Neutrophil (primary cell): ENCODE measurements at regions not wholly inside any gene's neighbourhood (a gene's known extent, or its start where the extent isn't known, plus 50 kb on each side); places are given as distances from the start of the nearest gene placed in this dataset.

Experiments used
- H3K27ac ChIP-seq: fragments of 200-600 bp; sonication (generic); 2 replicates; pipeline ENCODE4 v1.5.1; 2016; ENCODE audit warnings: mild to moderate bottlenecking, moderate library complexity
- H3K27me3 ChIP-seq: fragments of 200-600 bp; sonication (generic); 2 replicates; pipeline ENCODE4 v1.6.0; 2016; ENCODE audit warnings: mild to moderate bottlenecking
- H3K36me3 ChIP-seq: fragments of 200-600 bp; sonication (generic); 2 replicates; pipeline ENCODE4 v1.5.1; 2017
- H3K4me1 ChIP-seq, 2 experiments: fragments of 200-600 bp in 1 of 2; sonication (generic) in 1 of 2; 1 replicate in 1 of 2; 2 replicates in 1 of 2; pipeline versions ENCODE4 v1.5.1 to v1.6.1; 2013 to 2016; ENCODE audit warnings: low read depth in 1 of 2, low read length in 1 of 2, mild to moderate bottlenecking in 1 of 2, moderate library complexity in 1 of 2; ENCODE audit not compliant: control insufficient read depth in 1 of 2, insufficient read depth in 1 of 2
- H3K4me3 ChIP-seq, 2 experiments: fragments of 200-600 bp in 1 of 2; sonication (generic) in 1 of 2; 1 replicate in 1 of 2; 2 replicates in 1 of 2; pipeline ENCODE4 v1.5.1; 2013 to 2016; ENCODE audit warnings: low read depth in 1 of 2, low read length in 1 of 2, mild to moderate bottlenecking in 1 of 2, moderate library complexity in 1 of 2
- H3K9me3 ChIP-seq: fragments of 200-600 bp; sonication (generic); 2 replicates; pipeline ENCODE4 v1.5.1; 2016
- TF ChIP-seq, protein P1 (sequence below): fragments of 200-600 bp; sonication (generic); IDR thresholded peaks from 2 replicates; pipeline ENCODE4 v1.5.1; 2016; ENCODE audit warnings: antibody characterized with exemption

DNA sequence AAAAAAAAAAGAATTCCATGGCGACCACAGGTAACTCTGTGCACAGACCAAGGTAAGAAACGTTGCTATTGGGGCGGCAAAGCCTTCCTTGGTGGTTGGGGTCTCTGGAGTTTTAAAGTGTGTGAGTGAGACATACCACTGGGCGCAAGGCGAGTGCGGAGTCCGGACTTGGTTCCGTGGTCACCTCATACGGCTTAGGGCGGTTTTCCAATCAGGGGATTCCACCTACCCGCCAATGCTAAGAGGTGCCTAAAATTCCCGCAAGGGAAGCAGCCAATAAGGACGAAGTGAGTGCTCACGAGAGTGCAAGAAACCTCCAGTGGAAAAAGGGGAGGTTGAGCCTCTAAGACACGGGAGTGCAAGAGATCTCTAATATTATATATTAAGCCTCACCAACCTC is 68.6 kb upstream of the PRSS16 start:
- H3K4me1 ChIP-seq, result peaks cover 19 to 26% of the 10 kb centered on the region in 2 experiments
- H3K9me3 ChIP-seq, result no peaks in the 10 kb centered on the region
- H3K4me3 ChIP-seq, result no peak overlapping the region
- TF ChIP-seq, protein P1, sequence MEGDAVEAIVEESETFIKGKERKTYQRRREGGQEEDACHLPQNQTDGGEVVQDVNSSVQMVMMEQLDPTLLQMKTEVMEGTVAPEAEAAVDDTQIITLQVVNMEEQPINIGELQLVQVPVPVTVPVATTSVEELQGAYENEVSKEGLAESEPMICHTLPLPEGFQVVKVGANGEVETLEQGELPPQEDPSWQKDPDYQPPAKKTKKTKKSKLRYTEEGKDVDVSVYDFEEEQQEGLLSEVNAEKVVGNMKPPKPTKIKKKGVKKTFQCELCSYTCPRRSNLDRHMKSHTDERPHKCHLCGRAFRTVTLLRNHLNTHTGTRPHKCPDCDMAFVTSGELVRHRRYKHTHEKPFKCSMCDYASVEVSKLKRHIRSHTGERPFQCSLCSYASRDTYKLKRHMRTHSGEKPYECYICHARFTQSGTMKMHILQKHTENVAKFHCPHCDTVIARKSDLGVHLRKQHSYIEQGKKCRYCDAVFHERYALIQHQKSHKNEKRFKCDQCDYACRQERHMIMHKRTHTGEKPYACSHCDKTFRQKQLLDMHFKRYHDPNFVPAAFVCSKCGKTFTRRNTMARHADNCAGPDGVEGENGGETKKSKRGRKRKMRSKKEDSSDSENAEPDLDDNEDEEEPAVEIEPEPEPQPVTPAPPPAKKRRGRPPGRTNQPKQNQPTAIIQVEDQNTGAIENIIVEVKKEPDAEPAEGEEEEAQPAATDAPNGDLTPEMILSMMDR, result no peak
- no peak overlapping the region for H3K27ac ChIP-seq
- H3K27me3 ChIP-seq, result peaks cover 56% of the 10 kb centered on the region
- no peaks in the 10 kb centered on the region for H3K36me3 ChIP-seq

DNA sequence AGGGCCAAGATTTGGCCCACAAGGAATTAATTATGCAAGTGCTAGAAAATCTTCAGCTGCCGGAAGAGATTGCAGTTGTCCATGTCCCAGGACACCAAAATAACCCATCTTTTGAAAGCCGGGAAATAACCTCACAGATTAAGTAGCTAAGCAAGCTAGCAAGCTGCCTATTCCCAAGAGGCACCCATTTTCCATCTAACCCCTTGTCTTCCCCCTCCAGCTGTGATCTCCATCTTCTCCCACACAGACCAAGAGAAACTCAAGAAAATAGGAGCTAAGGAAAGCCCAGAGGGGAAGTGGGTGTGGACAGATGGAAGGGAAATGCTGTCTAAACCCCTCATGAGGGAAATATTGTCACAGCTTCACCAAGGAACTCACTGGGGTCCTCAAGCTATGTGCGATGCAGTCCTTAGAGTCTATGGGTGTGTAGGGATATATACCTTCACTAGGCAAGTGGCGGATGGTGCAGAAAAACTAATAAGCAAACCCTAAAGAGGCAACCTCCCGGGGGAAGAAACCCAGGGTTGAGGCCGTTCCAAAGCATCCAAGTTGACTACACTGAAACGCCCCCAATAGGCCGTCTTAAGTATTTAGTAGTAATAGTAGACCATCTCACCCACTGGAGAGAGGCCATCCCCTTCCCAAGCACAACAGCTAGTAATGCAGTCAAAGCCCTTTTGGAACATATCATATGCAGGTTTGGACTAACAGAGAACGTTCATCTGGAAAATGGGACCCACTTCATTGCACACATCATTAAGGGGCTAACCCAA is 64.3 kb upstream of the PRSS16 start:
- no peak overlapping the region for H3K27ac ChIP-seq
- H3K36me3 ChIP-seq, result no peaks in the 10 kb centered on the region
- peaks cover 9% of the 10 kb centered on the region in 2 experiments for H3K4me1 ChIP-seq
- H3K4me3 ChIP-seq, result no peak overlapping the region
- TF ChIP-seq, protein P1, result no peak
- no peaks in the 10 kb centered on the region for H3K9me3 ChIP-seq
- H3K27me3 ChIP-seq, result peaks cover 59% of the 10 kb centered on the region

DNA sequence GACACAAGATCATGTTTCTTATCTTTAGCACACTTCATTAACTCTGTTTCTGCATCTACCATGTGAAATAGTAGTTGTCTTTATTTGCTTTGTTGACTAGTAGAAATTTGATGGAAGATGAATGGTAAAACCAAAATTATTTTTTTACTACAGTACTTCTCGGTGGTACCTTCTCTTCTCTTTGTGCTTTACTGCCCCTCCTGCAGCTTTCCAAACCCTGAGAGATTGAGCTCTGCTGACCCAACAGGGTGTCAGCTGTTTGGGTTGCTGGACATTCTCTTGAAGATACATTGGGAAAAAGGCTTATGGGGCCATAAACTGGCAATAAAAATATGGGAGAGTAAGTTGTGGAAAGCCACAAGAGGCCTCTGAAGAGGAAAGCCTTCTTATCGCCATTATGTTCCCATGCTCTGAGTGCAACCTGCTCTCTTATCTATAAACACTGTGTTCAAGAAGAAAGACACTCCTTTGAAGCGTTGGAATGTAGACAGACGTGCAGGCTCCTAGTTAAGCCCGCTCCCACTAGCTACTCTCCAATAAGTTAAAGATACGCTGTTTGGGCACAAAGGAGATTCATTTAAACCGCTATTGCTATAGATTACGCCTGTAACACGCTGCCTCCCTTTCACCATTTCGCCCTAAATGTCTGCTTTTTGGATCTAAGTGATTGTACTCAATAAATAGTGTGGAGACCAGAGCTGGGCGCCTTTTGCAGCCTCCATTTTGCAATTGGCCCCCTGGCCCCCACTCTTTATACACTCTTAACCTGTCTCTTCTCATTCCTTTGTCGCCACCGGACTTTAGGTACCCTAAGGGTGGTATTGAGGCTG is 60.1 kb upstream of the PRSS16 start:
- Histone ChIP-seq H3K9me3 (no peaks in the 10 kb centered on the region), H3K36me3 (no peaks in the 10 kb centered on the region), H3K27ac (no peak overlapping the region), H3K4me3 (peak overlapping the region; percentile 51 to 54), H3K4me1 (peaks cover 12 to 15% of the 10 kb centered on the region in 2 experiments), H3K27me3 (peaks cover 45% of the 10 kb centered on the region)
- TF ChIP-seq, protein P1, result no peak

- Histone ChIP-seq H3K27me3 (peaks cover 43% of the 10 kb centered on the region), H3K36me3 (no peaks in the 10 kb centered on the region), H3K9me3 (no peaks in the 10 kb centered on the region), H3K27ac (no peak overlapping the region), H3K4me1 (peaks cover 12 to 15% of the 10 kb centered on the region in 2 experiments), H3K4me3 (peak overlapping the region; percentile 51 to 54)
- TF ChIP-seq, protein P1, result no peak
These were observed 59.2 kb upstream of the PRSS16 start for GRCh38 chr6:27188061-27188884.

- Histone ChIP-seq H3K4me3 (peak overlapping the region; percentile 51 to 54), H3K9me3 (no peaks in the 10 kb centered on the region), H3K27ac (no peak overlapping the region), H3K27me3 (peaks cover 43% of the 10 kb centered on the region), H3K36me3 (no peaks in the 10 kb centered on the region), H3K4me1 (peaks cover 12 to 15% of the 10 kb centered on the region in 2 experiments)
- TF ChIP-seq, protein P1, result no peak
These were observed 58.5 kb upstream of the PRSS16 start for GRCh38 chr6:27188885-27189418.
